Urothelium cell line (cell line): ENCODE measurements at regions not wholly inside any gene's neighbourhood (a gene's known extent, or its start where the extent isn't known, plus 50 kb on each side); places are given as distances from the start of the nearest gene placed in this dataset.
"Not testable (repeated sequence)": the region's sequence is repeated elsewhere in the genome, so short reads cannot be mapped to it uniquely, and the experiment has no call there.

Source experiments
- DNase-seq: peaks from one replicate; pipeline ENCODE4 v3.0.0; 2011; ENCODE audit warnings: low spot score, mixed read lengths
- FAIRE-seq: peaks from 2 replicates; lab custom pipeline; 2011; peaks lifted over from hg19 to GRCh38; lab: Jason Lieb, UNC

GRCh38 chr11:37306563-37306962 is 708.5 kb upstream of the RAG2 start:
- no peak for FAIRE-seq
- no peak for DNase-seq

- not testable (repeated sequence) for FAIRE-seq, DNase-seq
Measured at GRCh38 chr11:37301405-37301804, 703.4 kb upstream of the RAG2 start.

- DNase-seq: no peak
- no peak for FAIRE-seq
Measured at GRCh38 chr11:37298173-37298572, 700.1 kb upstream of the RAG2 start.

- no peak for DNase-seq
- FAIRE-seq: no peak
Measured at GRCh38 chr11:37286890-37287289, 688.9 kb upstream of the RAG2 start.

- FAIRE-seq (no peak), DNase-seq (no peak)
Measured at GRCh38 chr11:37282367-37282766, 684.3 kb upstream of the RAG2 start.

- no peak for FAIRE-seq
- no peak for DNase-seq
Measured at GRCh38 chr11:37280200-37280599, 682.2 kb upstream of the RAG2 start.

GRCh38 chr11:37277896-37278465 is 679.9 kb upstream of the RAG2 start:
- no peak for DNase-seq
- FAIRE-seq: no peak

GRCh38 chr11:37264783-37265182 is 666.7 kb upstream of the RAG2 start:
- peak; percentile 4 for DNase-seq
- FAIRE-seq: no peak

GRCh38 chr11:37264060-37264459 is 666.0 kb upstream of the RAG2 start:
- FAIRE-seq (no peak), DNase-seq (no peak)

GRCh38 chr11:37263467-37263866 is 665.4 kb upstream of the RAG2 start:
- DNase-seq, FAIRE-seq: not testable (repeated sequence)

- FAIRE-seq: no peak
- no peak for DNase-seq
Measured at GRCh38 chr11:37259734-37260133, 661.7 kb upstream of the RAG2 start.

- FAIRE-seq (no peak), DNase-seq (no peak)
Measured at GRCh38 chr11:37248145-37248544, 650.1 kb upstream of the RAG2 start.

GRCh38 chr11:37246092-37246491 is 648.1 kb upstream of the RAG2 start:
- not testable (repeated sequence) for FAIRE-seq

GRCh38 chr11:37230865-37231264 is 632.8 kb upstream of the RAG2 start:
- no peak for FAIRE-seq
- no peak for DNase-seq

More at GRCh38 chr11:37246092-37246491, 648.1 kb upstream of the RAG2 start:
- DNase-seq: not testable (repeated sequence)

GRCh38 chr11:37223962-37224361 is 625.9 kb upstream of the RAG2 start:
- FAIRE-seq: no peak
- DNase-seq: no peak

- no peak for FAIRE-seq
- DNase-seq: no peak
Measured at GRCh38 chr11:37203006-37203405, 605.0 kb upstream of the RAG2 start.

- FAIRE-seq: no peak
- no peak for DNase-seq
Measured at GRCh38 chr11:37199082-37199481, 601.0 kb upstream of the RAG2 start.

- DNase-seq: no peak
- FAIRE-seq: no peak
Measured at GRCh38 chr11:37184326-37184725, 586.3 kb upstream of the RAG2 start.

- FAIRE-seq (no peak), DNase-seq (no peak)
Measured at GRCh38 chr11:37182031-37182430, 584.0 kb upstream of the RAG2 start.

GRCh38 chr11:37177721-37178120 is 579.7 kb upstream of the RAG2 start:
- DNase-seq: no peak
- FAIRE-seq: no peak

GRCh38 chr11:37171451-37171850 is 573.4 kb upstream of the RAG2 start:
- no peak for DNase-seq
- no peak for FAIRE-seq

- DNase-seq (no peak), FAIRE-seq (no peak)
Measured at GRCh38 chr11:37170311-37170710, 572.3 kb upstream of the RAG2 start.

- DNase-seq, FAIRE-seq: not testable (repeated sequence)
Measured at GRCh38 chr11:37145434-37145833, 547.4 kb upstream of the RAG2 start.
